Epithelial cell of proximal tubule (primary cell): ENCODE measurements at regions not wholly inside any gene's neighbourhood (a gene's known extent, or its start where the extent isn't known, plus 50 kb on each side); places are given as distances from the start of the nearest gene placed in this dataset.

Experiments
- DNase-seq: peaks from one replicate; pipeline ENCODE4 v3.0.0-alpha.2; 2011; ENCODE audit warnings: low read depth
- H3K4me3 ChIP-seq: 2 replicates; pipeline ENCODE4 v1.5.1; 2011; ENCODE audit warnings: low read depth, mild to moderate bottlenecking, low read length
- TF ChIP-seq, protein P1 (sequence below): conservative IDR thresholded peaks from 2 replicates; pipeline ENCODE4 v1.5.1; 2012; ENCODE audit warnings: low read depth, mild to moderate bottlenecking, low read length

DNA sequence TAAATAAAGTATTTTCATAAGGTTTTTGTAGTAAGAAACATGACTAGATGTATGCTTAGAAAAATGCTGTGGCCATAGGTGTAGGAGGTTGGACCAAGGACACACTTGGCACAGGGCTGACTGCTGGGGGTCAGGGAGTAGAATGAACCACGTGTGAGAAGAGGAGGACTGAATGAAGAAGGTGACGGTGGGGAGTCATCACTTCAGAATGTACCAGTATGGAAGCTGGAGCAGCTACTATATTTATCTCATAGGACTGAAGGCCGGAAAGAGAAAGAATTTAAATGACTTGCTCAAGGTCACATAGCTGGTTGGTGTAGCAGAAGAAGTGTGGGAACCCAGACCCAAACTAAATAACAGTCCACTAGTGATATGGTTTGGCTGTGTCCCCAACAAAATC is 79.8 kb upstream of the HAO2 start:
- TF ChIP-seq, protein P1, sequence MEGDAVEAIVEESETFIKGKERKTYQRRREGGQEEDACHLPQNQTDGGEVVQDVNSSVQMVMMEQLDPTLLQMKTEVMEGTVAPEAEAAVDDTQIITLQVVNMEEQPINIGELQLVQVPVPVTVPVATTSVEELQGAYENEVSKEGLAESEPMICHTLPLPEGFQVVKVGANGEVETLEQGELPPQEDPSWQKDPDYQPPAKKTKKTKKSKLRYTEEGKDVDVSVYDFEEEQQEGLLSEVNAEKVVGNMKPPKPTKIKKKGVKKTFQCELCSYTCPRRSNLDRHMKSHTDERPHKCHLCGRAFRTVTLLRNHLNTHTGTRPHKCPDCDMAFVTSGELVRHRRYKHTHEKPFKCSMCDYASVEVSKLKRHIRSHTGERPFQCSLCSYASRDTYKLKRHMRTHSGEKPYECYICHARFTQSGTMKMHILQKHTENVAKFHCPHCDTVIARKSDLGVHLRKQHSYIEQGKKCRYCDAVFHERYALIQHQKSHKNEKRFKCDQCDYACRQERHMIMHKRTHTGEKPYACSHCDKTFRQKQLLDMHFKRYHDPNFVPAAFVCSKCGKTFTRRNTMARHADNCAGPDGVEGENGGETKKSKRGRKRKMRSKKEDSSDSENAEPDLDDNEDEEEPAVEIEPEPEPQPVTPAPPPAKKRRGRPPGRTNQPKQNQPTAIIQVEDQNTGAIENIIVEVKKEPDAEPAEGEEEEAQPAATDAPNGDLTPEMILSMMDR, result no peak
- no peak overlapping the region for H3K4me3 ChIP-seq
- DNase-seq, result no peak

DNA sequence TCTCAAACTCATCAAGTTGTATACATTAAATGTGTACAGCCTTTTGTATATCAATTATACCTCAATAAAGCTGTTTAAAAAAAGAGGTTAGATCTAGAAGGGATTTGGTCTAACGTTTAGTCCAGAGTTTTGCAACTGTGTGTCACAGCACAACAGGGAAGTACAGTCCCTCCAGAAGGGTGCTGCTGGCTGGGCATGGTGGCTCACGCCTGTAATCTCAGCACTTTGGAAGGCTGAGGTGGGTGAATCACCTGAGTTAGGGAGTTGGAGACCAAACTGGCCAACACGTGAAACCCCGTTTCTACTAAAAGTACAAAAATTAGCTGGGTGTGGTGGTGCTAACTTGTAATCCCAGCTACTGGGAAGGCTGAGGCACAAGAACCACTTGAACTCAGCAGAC is 78.3 kb upstream of the HAO2 start:
- no peak overlapping the region for H3K4me3 ChIP-seq
- DNase-seq, result no peak
- TF ChIP-seq, protein P1, result no peak

DNA sequence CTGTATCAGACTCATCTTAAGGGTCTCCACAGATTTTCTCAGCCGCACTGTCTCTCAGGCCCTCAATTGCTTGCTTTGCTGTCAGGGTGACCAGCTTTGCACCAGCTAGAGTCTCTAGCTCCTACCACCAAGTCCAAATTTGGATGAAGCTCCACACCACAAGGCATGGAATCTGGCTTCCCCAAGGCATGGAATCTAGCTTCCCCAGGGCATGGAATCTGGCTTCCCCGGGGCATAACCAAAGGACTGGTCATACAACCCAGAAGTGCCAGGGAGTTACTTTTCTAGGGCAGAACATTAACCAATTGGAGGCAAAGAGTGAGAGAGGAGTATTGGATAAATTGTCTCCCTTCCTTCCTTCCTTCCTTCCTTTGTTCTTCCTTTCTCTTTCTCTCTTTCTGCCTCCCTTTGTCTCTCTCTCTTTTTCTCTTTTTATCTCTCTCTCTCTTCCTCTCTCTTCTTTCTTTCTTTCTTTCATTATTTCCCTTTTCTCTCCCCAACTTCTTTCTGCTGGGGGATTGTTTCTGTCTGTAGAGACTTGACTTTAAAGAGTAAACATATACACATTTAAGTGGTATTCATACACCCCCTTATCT is 76.9 kb upstream of the HAO2 start:
- DNase-seq, result no peak
- TF ChIP-seq, protein P1, result no peak
- H3K4me3 ChIP-seq, result no peak overlapping the region

DNA sequence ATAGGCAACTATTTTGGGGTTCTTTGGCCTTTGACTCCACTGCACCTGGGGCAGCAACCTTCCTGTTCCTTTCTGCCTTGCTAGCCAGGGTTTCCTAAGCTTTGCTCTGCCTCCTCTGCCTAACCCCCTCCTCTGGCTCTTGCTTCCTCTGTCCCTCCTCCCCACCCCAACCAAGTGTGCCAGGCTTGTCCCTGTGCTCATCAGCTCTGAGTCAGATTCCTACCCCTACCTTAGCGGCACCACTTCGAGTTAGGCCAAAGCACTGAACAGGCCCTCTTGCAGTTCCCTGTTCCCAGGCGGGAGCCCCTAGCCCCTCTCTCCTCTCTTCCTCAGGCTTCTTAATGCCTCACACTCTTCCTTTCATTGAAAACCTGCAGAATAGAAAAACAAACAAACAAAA is 74.8 kb upstream of the HAO2 start:
- TF ChIP-seq, protein P1, result no peak
- H3K4me3 ChIP-seq, result no peak overlapping the region
- no peak for DNase-seq

DNA sequence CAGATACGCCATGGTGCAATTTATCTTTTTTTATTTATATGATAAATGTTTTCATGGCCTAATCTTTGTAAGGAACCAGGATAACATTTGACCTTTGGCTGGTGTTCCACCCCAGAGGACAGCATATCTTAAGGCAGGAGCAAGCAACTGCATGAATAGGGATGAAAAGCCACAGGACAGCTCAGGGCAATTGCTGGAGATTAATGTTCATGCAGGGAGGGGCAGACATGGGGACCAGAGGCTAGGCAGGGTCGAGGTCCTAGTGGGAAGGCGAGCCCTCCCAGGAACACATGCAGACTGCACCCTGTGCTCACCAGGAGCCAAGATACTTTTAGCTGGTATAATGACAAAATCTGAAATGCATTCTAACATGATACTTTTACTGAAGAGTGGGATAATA is 74.4 kb upstream of the HAO2 start:
- H3K4me3 ChIP-seq, result no peak overlapping the region
- TF ChIP-seq, protein P1, result no peak
- no peak for DNase-seq

DNA sequence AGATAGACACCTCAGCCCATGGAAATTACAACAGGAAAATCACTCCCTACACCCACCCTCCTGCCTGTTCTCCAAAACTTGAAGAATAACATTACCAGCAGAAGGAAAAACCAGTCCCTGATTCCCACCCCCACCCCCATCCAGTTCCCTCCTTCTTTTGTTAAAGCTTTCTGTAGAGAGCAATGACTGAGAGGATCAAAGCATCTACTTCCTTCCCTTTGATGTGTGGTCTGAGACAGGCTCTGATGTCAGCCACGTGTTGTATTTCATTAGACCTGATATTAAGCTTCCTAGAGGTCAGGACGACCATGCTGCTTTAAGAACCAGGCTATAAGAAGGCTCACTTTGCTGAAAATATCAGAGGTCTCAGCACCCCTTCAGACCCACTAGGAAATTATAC is 73.9 kb upstream of the HAO2 start:
- H3K4me3 ChIP-seq, result no peak overlapping the region
- TF ChIP-seq, protein P1, result no peak
- no peak for DNase-seq

DNA sequence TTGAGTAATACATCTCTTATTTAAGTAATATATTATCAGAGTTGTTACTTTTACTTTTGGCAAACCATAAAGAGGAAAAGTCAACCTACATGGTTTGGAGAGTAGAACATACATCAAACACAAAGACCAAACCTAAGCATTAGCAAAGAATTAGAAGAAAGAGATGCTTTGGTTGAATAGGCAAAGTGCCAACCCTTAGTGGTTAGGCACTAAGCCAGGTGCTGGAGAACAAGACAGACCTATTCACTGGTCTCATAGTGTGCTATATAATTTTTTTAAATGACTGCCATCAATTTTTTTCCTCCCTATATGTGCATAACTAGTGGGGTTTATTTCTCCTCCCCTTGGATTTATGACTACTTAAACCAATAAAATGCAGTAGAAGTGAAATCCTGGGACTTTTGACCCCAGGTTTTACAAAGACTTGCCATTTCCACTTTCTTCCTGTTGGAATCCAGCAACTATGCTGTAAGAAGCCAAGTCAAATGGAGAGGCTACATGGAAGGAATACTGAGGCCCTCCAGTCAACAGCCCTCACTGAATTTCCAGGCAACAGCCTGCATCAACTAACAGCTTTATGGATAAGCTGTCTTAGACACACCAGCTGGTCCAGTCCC is 69.8 kb upstream of the HAO2 start:
- DNase-seq, result no peak
- TF ChIP-seq, protein P1, result no peak
- H3K4me3 ChIP-seq, result no peak overlapping the region
